ENCODE measurements at regions not wholly inside any gene's neighbourhood (a gene's known extent, or its start where the extent isn't known, plus 50 kb on each side); places are given as distances from the start of the nearest gene placed in this dataset.

- TF ChIP-seq EZH2 (IDR thresholded peaks at IDR 0.05; ENCODE audit: insufficient read depth, poor library complexity, severe bottlenecking) = no peak
- no peak for TF ChIP-seq EZH2phosphoT487 (IDR thresholded peaks at IDR 0.05; ENCODE audit: insufficient read depth, low read depth)
These were observed 499.2 kb downstream of the PLPP3 start for GRCh38 chr1:56080123-56080522.
